SK-N-MC (cell line): ENCODE measurements at regions not wholly inside any gene's neighbourhood (a gene's known extent, or its start where the extent isn't known, plus 50 kb on each side); places are given as distances from the start of the nearest gene placed in this dataset.

ENCODE experiments used
- EZH2 ChIP-seq: fragments of 200-600 bp; sonication (generic); IDR thresholded peaks from one replicate; pipeline ENCODE4 v1.6.1; 2017; ENCODE audit warnings: antibody characterized with exemption
- FOXP2 ChIP-seq: optimal IDR thresholded peaks from 2 replicates; pipeline ENCODE3; 2011; ENCODE audit warnings: mild to moderate bottlenecking, moderate library complexity; ENCODE audit not compliant: insufficient read depth; ENCODE audit errors: extremely low read length, control extremely low read depth
- POLR2AphosphoS5 ChIP-seq: IDR thresholded peaks from 2 replicates; pipeline ENCODE4 v1.6.1; 2012; ENCODE audit warnings: mild to moderate bottlenecking, low read depth, low read length, borderline replicate concordance

- TF ChIP-seq EZH2 = no peak
- TF ChIP-seq POLR2AphosphoS5 = no peak
- TF ChIP-seq FOXP2 = no peak
Measured at GRCh38 chr12:108048686-108049085, 80.4 kb upstream of the WSCD2 start.
